ENCODE measurements at regions not wholly inside any gene's neighbourhood (a gene's known extent, or its start where the extent isn't known, plus 50 kb on each side); places are given as distances from the start of the nearest gene placed in this dataset.

- ChIA-PET CTCF (no interaction called here), POLR2A (no interaction called here)
- H3K4me1 Mint-ChIP-seq, result no peaks in the 10 kb centered on the region
- H3K4me3 Mint-ChIP-seq, result no peak overlapping the region
- peaks cover 22% of the 10 kb centered on the region for H3K27me3 Mint-ChIP-seq
- no peak overlapping the region for H3K27ac Mint-ChIP-seq
- no peaks in the 10 kb centered on the region for H3K9me3 Mint-ChIP-seq
- no peaks in the 10 kb centered on the region for H3K36me3 Mint-ChIP-seq (ENCODE audit: low read depth)
- DNase-seq, result no peak
These were observed 50.3 kb upstream of the ITGA11 start for GRCh38 chr15:68482246-68482645.

GRCh38 chr15:68483165-68483564 lies 51.2 kb upstream of the ITGA11 start:
- Mint-ChIP-seq H3K4me1 (no peaks in the 10 kb centered on the region), H3K4me3 (no peak overlapping the region), H3K36me3 (ENCODE audit: low read depth) (no peaks in the 10 kb centered on the region), H3K27ac (no peak overlapping the region), H3K9me3 (no peaks in the 10 kb centered on the region), H3K27me3 (peaks cover 19% of the 10 kb centered on the region)
- DNase-seq, result no peak
- CTCF ChIA-PET, result interaction anchor here (1.4 kb wide), 1 partner anchor 67 kb away, joined by 3 read pairs; no protein-coding TSS in a partner anchor
- POLR2A ChIA-PET, result no interaction called here

GRCh38 chr15:68484220-68484619 lies 52.3 kb upstream of the ITGA11 start:
- peaks cover 21% of the 10 kb centered on the region for H3K27me3 Mint-ChIP-seq
- H3K4me3 Mint-ChIP-seq, result no peak overlapping the region
- POLR2A ChIA-PET, result no interaction called here
- no peaks in the 10 kb centered on the region for H3K4me1 Mint-ChIP-seq
- no peak overlapping the region for H3K27ac Mint-ChIP-seq
- H3K9me3 Mint-ChIP-seq, result no peaks in the 10 kb centered on the region
- CTCF ChIA-PET, result no interaction called here
- H3K36me3 Mint-ChIP-seq (ENCODE audit: low read depth), result no peaks in the 10 kb centered on the region
- no peak for DNase-seq

- Mint-ChIP-seq H3K4me1 (no peaks in the 10 kb centered on the region), H3K4me3 (no peak overlapping the region)
- DNase-seq, result no peak
These were observed 52.9 kb upstream of the ITGA11 start for GRCh38 chr15:68484696-68485400.

GRCh38 chr15:68485721-68486360 lies 53.9 kb upstream of the ITGA11 start:
- ChIA-PET CTCF (no interaction called here), POLR2A (no interaction called here)
- H3K36me3 Mint-ChIP-seq (ENCODE audit: low read depth), result no peaks in the 10 kb centered on the region
- H3K4me3 Mint-ChIP-seq, result no peak overlapping the region
- DNase-seq, result no peak
- no peaks in the 10 kb centered on the region for H3K9me3 Mint-ChIP-seq
- H3K4me1 Mint-ChIP-seq, result no peaks in the 10 kb centered on the region
- no peak overlapping the region for H3K27ac Mint-ChIP-seq
- peaks cover 26% of the 10 kb centered on the region for H3K27me3 Mint-ChIP-seq

More at GRCh38 chr15:68484696-68485400, 52.9 kb upstream of the ITGA11 start:
- CTCF ChIA-PET, result no interaction called here
- no peaks in the 10 kb centered on the region for H3K9me3 Mint-ChIP-seq
- POLR2A ChIA-PET, result no interaction called here
- no peaks in the 10 kb centered on the region for H3K36me3 Mint-ChIP-seq (ENCODE audit: low read depth)
- H3K27me3 Mint-ChIP-seq, result peaks cover 21% of the 10 kb centered on the region
- H3K27ac Mint-ChIP-seq, result no peak overlapping the region

- H3K36me3 Mint-ChIP-seq (ENCODE audit: low read depth), result no peaks in the 10 kb centered on the region
- no peak overlapping the region for H3K4me3 Mint-ChIP-seq
- CTCF ChIA-PET, result interaction anchor here (1.9 kb wide), 1 partner anchor 63 kb away, joined by 4 read pairs; no protein-coding TSS in a partner anchor
- H3K27ac Mint-ChIP-seq, result no peak overlapping the region
- H3K9me3 Mint-ChIP-seq, result no peaks in the 10 kb centered on the region
- H3K27me3 Mint-ChIP-seq, result peaks cover 26% of the 10 kb centered on the region
- no peaks in the 10 kb centered on the region for H3K4me1 Mint-ChIP-seq
- POLR2A ChIA-PET, result no interaction called here
- DNase-seq, result no peak
These were observed 55.3 kb upstream of the ITGA11 start for GRCh38 chr15:68487087-68487843.

- Mint-ChIP-seq H3K27ac (no peak overlapping the region), H3K4me1 (no peaks in the 10 kb centered on the region), H3K27me3 (peaks cover 29% of the 10 kb centered on the region), H3K4me3 (no peak overlapping the region), H3K36me3 (ENCODE audit: low read depth) (no peaks in the 10 kb centered on the region), H3K9me3 (no peaks in the 10 kb centered on the region)
- ChIA-PET POLR2A (no interaction called here), CTCF (interaction anchor here (1.9 kb wide), 1 partner anchor 62 kb away, joined by 4 read pairs; no protein-coding TSS in a partner anchor)
- DNase-seq, result no peak
These were observed 56.3 kb upstream of the ITGA11 start for GRCh38 chr15:68488290-68488689.

GRCh38 chr15:68488966-68489365 lies 57.0 kb upstream of the ITGA11 start:
- Mint-ChIP-seq H3K9me3 (no peaks in the 10 kb centered on the region), H3K27me3 (peaks cover 32% of the 10 kb centered on the region), H3K27ac (no peak overlapping the region), H3K36me3 (ENCODE audit: low read depth) (no peaks in the 10 kb centered on the region), H3K4me1 (no peaks in the 10 kb centered on the region), H3K4me3 (no peak overlapping the region)
- DNase-seq, result no peak
- ChIA-PET POLR2A (no interaction called here), CTCF (no interaction called here)

GRCh38 chr15:68489421-68489820 lies 57.5 kb upstream of the ITGA11 start:
- ChIA-PET POLR2A (no interaction called here), CTCF (no interaction called here)
- Mint-ChIP-seq H3K36me3 (ENCODE audit: low read depth) (no peaks in the 10 kb centered on the region), H3K4me1 (no peaks in the 10 kb centered on the region), H3K27ac (no peak overlapping the region), H3K27me3 (peaks cover 34% of the 10 kb centered on the region), H3K4me3 (no peak overlapping the region), H3K9me3 (no peaks in the 10 kb centered on the region)
- DNase-seq, result no peak

- DNase-seq, result no peak
- no peaks in the 10 kb centered on the region for H3K9me3 Mint-ChIP-seq
- no peaks in the 10 kb centered on the region for H3K36me3 Mint-ChIP-seq (ENCODE audit: low read depth)
- H3K27me3 Mint-ChIP-seq, result peaks cover 50% of the 10 kb centered on the region
- no peaks in the 10 kb centered on the region for H3K4me1 Mint-ChIP-seq
- H3K27ac Mint-ChIP-seq, result no peak overlapping the region
- POLR2A ChIA-PET, result no interaction called here
- H3K4me3 Mint-ChIP-seq, result no peak overlapping the region
- CTCF ChIA-PET, result interaction anchor here (1.4 kb wide), 1 partner anchor 185 kb away, joined by 4 read pairs; no protein-coding TSS in a partner anchor
These were observed 59.6 kb upstream of the ITGA11 start for GRCh38 chr15:68491415-68492106.

GRCh38 chr15:68492855-68493254 lies 60.9 kb upstream of the ITGA11 start:
- Mint-ChIP-seq H3K4me1 (no peaks in the 10 kb centered on the region), H3K4me3 (no peak overlapping the region), H3K27ac (no peak overlapping the region), H3K9me3 (no peaks in the 10 kb centered on the region), H3K36me3 (ENCODE audit: low read depth) (no peaks in the 10 kb centered on the region), H3K27me3 (peaks cover 49% of the 10 kb centered on the region)
- POLR2A ChIA-PET, result no interaction called here
- CTCF ChIA-PET, result interaction anchor here (1.4 kb wide), 1 partner anchor 186 kb away, joined by 4 read pairs; no protein-coding TSS in a partner anchor
- DNase-seq, result no peak

- POLR2A ChIA-PET, result no interaction called here
- CTCF ChIA-PET, result no interaction called here
- Mint-ChIP-seq H3K4me3 (no peak overlapping the region), H3K27ac (no peak overlapping the region), H3K27me3 (peaks cover 49% of the 10 kb centered on the region), H3K4me1 (no peaks in the 10 kb centered on the region), H3K36me3 (ENCODE audit: low read depth) (no peaks in the 10 kb centered on the region), H3K9me3 (no peaks in the 10 kb centered on the region)
- DNase-seq, result no peak
These were observed 61.7 kb upstream of the ITGA11 start for GRCh38 chr15:68493629-68494028.

- CTCF ChIA-PET, result interaction anchor here (0.6 to 1.6 kb wide), 2 partner anchors 59 to 188 kb away, joined by 3 read pairs; no protein-coding TSS in a partner anchor
- POLR2A ChIA-PET, result no interaction called here
- Mint-ChIP-seq H3K36me3 (ENCODE audit: low read depth) (no peaks in the 10 kb centered on the region), H3K4me3 (no peak overlapping the region), H3K4me1 (no peaks in the 10 kb centered on the region), H3K27me3 (peaks cover 46% of the 10 kb centered on the region), H3K9me3 (no peaks in the 10 kb centered on the region), H3K27ac (no peak overlapping the region)
- no peak for DNase-seq
These were observed 62.7 kb upstream of the ITGA11 start for GRCh38 chr15:68494573-68495110.
